Right hindlimb (tissue), 1 donor: ENCODE measurements at regions not wholly inside any gene's neighbourhood (a gene's known extent, or its start where the extent isn't known, plus 50 kb on each side); places are given as distances from the start of the nearest gene placed in this dataset.
"Not testable (repeated sequence)": the region's sequence is repeated elsewhere in the genome, so short reads cannot be mapped to it uniquely, and the experiment has no call there.

Source experiments
- DNase-seq: peaks from one replicate; pipeline ENCODE4 v3.0.0-alpha.2; 2018

DNA sequence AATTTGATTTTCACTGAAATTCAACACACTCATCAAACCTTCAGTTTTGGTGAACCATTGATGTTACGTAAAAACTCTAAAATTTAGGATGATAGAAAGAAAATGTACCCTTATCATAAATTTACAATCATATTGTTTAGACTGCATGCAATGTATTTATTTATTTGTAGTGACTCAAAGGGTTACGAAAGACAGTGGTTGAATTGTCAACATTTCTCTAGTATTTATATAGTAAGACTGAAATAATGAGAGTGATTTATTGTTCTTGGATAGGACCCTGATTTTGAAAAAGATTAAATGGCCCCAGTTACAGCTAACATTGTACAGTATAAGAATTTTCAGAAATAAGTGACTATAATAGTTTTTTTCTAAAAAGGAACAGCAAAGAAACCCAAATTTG lies 591.5 kb downstream of the RFPL4B start:
- DNase-seq = no peak

DNA sequence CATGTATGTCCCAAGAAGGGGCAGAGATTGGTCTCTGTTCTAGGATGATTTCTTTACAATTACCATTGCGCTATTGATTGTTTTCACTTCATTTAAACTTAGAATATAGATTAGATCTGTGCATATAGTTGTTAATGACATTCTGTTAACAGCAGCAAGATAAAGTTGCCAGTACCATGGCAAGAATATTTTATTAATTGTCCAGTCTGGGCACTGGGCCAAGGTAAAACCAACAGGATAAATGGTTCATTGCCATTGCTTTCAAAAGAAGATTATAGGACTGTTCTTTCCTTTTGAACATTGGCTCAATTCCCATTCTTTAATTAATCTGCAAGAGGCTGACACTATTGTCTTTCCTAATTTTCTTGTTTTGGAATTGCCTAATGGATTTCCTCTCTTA lies 592.4 kb downstream of the RFPL4B start:
- DNase-seq = no peak

DNA sequence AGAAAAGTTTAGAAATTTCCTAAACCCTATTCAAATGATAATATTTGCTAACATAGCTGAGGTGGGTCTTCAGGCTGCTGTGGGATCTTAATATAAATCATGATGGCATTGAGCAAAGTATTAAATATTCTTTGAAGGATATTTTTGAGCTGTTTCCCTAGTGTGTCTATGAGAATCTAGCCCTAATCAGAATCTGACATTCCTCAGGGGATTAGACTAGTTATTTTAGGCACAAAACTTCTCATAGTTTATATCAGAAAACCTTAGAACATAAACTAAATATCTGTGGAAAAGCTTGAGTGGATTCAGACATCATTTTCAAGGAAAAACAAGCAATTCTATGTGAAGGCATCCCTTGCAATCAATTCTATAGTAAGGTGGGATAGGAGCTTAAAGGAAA lies 594.5 kb downstream of the RFPL4B start:
- DNase-seq = no peak

DNA sequence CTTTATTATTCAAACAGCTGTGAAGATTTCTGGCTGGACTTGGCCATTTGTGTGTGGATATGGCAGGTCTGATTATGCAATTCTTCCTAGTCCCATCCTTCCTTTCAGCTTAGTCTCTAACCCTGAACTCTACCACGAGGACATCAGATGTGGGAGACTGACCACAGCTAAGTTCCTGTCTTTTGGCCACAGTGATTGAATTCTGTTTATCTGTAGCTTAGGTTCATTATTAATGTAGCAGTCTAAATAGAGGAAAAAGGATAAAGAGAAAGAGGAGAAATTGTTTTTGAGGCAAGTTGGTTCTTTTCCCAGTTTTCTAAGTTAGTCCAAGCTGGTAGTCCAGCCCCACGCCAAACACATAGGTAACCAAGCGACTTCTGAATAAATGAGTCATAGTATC lies 598.9 kb downstream of the RFPL4B start:
- DNase-seq = no peak

DNA sequence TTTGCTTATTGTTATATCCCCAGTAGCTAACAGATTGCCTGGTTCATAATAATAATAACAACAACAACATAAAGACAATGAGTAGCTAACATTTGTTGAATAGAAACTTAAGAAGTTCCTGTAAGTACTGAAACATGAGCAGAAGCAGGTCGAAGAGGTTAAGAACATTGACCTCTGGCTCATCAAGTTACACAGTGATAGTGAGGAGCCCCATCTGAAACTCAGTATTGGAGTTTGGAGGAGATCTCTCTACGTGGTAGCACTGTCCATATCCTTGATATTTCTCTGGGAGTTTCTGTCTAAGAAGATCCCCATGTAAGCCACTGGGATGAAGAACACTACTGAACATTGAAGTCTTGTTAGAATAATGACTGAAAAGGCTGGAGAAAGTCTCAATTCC lies 600.4 kb downstream of the RFPL4B start:
- DNase-seq = no peak

DNA sequence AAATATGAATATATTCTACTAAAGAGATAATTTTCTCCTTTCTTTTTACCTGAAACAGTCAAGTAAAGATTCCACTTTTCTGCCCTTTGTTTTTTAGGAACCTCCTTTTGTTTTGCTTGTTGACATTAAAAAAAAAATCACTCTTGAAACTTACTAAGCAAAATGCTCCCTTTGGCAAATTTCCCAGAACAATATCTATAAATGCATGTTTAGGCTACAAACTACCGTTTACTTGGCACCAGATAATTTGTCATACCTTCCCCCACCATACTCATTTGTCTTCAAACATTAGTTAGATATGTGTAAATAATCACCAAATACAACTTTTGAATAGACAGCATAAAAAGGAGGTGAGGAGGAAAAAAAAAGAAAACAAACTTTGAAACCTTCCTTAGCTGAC lies 604.7 kb downstream of the RFPL4B start:
- DNase-seq = no peak

DNA sequence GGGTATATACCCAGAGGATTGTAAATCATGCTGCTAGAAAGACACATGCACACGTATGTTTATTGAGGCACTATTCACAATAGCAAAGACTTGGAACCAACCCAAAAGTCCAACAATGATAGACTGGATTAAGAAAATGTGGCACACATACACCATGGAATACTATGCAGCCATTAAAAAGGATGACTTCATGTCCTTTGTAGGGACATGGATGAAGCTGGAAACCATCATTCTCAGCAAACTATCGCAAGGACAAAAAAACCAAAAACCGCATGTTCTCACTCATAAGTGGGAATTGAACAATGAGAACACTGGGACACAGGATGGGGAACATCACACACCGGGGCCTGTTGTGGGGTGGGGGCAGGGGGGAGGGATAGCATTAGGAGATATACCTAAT lies 608.6 kb downstream of the RFPL4B start:
- DNase-seq = not testable (repeated sequence)

DNA sequence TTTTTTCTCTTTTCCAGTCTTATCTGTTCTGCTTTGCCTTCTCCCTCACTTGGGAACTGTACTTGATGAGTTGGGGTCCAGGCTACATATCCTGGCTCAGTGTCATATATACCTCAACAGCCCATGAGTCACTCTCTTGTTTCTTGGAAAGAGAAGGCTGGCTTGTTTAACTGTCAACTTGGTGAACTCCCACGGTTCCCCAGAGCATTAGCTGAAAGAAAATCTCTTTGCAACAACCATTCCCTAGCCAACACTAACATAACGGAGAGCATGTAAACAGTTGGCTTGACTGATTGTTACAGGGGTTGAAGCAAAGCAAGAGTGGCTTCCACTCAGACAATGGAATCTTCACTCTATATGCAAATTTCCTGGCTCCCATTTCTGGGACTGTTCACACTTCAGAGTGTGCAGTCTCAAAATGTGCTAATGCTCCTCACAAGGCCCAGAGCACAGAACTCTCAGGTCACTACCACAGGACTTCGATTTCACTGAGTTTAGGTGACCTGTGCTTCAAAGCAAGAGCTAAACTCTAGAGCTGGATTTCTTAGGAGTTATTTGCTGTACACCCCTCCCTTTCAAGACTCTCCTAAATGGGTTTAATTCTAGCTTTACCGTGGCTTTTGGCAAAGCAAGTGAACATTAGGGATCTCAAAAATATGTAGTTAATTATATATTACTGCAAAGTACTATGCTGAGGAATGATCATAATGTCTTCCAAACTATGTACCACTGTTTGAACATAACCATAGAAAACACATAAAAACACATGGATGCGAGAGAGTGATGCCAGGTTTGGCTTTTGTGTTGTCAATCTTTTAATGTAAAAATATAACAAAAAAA lies 609.8 kb downstream of the RFPL4B start:
- DNase-seq = peak; percentile 79

DNA sequence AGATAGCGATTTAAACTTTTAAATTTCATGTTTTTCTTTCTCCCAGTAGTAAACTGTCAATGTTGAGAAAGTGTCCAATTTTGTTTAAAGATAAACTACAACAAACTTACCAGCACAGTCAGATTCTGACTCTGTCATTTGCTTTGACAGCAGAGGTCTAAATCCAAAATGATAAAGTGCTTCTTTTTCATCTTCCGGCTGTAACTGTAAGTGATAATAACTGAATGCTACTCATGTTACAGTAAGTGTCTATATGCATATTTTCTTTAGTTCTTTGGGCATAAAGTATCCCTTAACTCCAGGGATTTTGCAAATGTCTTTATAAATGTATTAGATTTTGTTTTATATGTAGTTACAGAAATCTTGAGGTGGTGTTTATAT lies 610.4 kb downstream of the RFPL4B start:
- no peak for DNase-seq

DNA sequence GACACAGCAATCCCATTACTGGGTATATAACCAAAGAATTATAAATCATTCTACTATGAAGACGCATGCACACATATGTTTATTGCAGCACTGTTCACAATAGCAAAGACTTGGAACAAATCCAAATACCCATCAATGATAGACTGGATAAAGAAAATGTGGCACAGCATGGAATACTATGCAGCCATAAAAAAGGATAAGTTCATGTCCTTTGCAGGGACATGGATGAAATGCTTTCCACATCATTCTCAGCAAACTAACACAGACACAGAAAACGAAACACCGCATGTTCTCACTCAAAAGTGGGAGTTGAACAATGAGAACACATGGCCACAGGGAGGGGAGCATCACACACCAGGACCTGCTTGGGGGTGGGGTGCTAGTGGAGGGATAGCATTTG lies 613.0 kb downstream of the RFPL4B start:
- DNase-seq = not testable (repeated sequence)

DNA sequence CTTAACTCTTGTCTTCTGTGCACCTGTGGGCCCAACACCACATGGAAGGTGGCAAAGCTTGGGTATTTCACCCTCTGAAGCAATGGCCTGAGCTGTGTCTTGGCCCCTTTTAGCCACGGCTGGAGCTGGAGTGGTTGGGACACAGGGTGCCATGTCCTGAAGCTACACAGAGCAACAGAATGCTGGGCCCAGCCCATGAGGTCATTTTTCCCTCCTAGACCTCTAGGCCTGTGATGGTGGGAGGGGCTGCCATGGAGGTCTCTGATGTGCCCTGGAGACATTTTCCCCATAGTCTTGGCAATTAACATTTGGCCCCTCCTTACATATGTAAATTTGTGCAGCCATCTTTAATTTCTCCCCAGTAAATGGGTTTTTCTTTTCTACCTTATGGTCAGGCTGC lies 620.8 kb downstream of the RFPL4B start:
- DNase-seq = no peak

DNA sequence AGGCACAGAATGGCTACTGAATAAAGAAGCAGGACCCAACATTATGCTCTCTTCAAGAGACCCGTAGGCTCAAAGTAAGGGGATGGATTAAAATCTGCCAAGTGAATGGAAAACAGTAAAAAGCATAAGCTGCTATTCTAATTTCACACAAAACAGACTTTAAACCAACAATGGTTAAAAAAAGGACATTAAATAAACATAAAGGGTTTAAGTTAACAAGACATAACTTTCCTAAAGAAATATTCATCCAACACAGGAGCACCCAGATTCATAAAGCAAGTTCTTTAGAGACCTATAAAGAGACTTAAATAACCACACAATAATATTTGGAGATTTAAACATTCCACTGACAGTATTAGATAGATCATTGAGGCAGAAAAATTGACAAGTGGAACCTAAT lies 624.5 kb downstream of the RFPL4B start:
- DNase-seq = no peak

DNA sequence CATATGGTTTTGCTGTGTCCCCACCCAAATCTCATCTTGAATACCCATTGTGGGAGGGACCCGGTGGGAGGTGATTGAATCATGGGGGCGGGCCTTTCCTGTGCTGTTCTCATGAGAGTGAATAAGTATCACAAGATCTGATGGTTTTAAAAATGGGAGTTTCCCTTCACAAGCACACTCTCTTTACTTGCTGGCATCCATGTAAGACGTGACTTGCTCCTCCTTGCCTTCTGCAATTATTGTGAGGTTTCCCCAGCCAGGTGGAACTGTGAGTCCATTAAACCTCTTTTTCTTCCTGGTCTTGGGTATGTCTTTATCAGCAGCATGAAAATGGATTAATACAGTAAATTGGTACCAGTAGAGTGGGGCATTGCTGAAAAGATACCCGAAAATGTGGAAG lies 627.8 kb downstream of the RFPL4B start:
- DNase-seq = not testable (repeated sequence)

DNA sequence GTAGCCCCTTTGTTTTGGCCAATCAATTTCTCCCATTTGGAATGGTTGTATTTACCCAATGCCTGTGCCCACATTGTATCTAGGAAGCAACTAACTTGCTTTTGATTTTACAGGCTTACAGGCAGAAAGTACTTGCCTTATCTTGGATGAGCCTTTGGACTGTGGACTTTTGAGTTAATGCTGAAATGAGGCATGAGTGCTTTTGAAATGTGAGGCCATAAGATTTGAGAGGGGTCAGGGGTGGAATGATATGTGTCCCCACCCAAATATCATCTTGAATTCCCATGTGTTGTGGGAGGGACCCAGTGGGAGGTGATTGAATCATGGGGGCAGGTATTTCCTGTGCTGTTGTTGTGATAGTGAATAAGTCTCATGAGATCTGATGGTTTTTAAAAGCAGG lies 629.4 kb downstream of the RFPL4B start:
- not testable (repeated sequence) for DNase-seq

DNA sequence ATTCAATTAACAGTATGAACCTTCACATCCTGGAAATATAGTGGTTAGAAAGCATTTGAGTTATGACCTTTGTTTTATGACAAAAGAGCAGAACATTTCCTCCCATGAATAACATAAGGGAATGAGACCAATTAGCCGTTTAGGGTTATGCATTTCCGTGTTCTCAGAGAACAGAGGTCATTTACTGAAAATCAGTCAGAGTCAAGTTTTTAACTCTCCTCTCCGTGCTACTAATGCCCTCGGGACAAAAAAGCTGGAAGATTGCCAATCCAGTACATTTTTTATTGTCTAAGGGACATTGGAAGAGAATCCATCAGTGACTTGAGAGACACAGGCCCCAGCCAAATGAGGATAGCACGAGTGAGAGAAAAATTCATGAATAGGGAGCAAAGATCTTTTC lies 632.7 kb downstream of the RFPL4B start:
- no peak for DNase-seq

DNA sequence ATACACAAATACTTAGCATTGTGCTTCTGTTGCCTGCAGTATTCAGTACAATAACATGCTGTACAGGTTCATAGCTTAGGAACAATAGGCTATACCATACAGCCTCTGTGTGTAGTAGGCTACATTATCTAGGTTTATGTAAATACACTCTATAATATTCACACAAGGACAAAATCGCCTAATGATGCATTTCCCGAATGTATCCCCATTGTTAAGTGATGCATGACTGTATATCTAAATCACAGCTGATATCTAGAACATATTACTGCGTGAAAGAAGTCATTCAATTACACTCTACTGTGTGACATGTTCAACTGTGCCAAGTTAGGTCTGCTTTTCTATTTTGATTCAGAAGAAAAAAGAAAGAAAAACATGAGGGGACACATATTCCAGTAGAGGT lies 633.5 kb downstream of the RFPL4B start:
- no peak for DNase-seq

DNA sequence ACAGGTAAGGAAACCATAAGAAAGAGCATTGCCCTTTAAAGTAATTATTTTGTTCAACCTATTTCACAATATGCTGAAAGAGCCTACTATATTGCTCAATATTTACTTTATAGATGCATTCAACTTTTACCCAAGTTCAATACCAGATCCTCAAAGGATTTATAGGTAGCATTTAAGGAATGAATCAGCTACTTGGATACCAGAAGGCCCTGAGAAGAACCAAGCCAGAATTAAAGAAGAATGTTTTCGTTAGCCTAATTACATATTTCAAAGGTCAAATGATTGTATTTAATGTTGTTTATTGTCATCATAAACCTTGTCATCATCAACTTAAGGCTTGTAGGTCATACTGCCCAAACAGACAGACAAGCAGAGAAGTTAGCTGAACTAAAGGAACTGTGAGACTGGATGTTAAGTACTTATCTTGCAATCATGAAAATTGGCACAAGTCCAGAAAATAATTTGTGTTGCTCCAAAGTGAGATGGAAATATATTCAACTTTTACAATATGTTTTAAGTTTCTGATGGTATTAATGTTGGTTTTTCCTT lies 636.7 kb downstream of the RFPL4B start:
- DNase-seq = no peak

DNA sequence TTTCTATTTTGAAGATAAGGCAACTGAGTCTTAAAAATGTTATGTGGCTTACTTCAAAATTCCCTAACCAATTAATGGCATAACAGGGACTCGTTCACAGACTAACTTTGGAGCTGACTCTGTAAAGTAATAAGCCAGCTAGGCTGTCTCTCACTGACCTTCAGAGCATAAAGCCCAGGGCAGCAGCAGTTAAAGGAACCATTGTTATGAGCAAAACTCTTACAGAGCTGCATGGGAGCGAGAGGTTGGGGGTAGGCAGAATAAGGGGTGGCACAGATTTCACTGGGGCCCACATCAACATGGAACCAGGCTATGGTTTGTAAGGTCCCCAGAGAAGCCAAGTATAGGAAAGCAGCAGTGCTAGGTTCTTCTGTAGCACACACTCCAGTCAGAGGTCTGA lies 637.8 kb downstream of the RFPL4B start:
- no peak for DNase-seq

DNA sequence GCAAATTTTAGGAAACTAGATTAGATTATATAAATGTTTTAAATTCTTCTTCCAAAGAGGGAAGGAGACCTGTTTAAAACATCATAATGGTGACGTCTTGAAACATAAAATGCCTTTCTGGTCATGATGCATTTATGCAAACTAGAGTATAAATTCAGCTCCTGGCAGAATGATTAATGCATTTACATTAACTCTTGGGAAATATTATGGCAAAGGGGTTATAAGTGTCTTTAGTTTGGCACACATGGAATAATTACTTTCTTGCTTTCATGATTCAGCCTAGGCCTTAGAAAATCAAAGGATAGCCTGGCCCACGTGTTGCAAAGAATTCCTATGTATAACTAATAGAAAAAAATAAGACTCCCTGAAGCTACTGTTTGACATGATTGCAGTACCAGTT lies 639.2 kb downstream of the RFPL4B start:
- DNase-seq = no peak

DNA sequence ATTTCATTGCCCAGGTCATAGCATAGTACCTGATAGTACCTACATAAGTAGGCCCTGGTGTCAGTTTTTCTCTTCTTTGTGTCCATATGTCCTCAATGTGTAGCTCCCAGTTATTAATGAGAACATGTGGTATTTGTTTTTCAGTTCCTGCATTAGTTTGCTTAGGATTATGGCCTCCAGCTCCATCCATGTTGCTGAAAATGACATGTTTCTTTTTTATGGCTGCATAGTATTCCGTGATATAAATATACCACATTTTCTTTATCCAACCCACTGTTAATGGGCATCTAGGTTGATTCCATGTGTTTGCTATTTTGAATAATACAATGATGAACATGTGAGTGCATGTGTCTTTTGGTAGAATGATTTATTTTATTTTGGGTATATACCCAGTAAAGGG lies 641.6 kb downstream of the RFPL4B start:
- no peak for DNase-seq

DNA sequence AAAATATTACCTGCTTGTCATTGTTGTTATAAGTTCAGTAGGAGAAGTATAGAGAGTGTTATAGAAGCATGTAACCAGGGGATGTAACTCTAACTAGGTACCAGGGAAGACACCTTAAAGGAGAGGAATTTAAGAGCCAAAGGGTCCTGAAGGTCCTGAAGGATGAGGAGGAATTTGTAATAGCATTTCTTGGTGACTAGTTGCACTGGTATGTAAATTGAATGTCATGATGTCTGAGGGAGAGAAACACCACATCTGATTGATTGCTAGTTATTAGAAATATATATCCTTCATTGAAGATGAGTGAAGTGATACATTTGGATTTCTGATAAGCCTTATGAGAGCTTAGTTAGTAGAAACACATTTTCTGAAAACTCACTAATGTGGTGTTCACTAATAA lies 643.8 kb downstream of the RFPL4B start:
- no peak for DNase-seq

DNA sequence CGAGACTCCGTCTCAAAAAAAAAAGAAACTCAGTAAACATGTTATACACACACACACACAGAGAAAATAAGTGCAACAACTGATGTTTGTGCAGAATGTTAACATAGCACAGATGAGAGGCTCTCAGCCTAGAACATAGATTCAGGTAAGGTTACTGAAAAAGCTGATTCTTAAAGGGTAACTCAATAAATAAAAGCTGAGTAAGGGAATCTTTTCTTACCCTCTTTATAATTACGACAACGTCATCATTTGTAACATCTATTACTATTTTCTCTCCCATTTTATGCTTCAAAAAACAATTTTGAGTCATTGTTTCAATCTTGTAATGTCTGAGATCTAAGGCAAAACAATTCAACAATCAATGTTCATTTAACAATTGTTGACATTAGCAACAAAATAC lies 644.8 kb downstream of the RFPL4B start:
- no peak for DNase-seq

DNA sequence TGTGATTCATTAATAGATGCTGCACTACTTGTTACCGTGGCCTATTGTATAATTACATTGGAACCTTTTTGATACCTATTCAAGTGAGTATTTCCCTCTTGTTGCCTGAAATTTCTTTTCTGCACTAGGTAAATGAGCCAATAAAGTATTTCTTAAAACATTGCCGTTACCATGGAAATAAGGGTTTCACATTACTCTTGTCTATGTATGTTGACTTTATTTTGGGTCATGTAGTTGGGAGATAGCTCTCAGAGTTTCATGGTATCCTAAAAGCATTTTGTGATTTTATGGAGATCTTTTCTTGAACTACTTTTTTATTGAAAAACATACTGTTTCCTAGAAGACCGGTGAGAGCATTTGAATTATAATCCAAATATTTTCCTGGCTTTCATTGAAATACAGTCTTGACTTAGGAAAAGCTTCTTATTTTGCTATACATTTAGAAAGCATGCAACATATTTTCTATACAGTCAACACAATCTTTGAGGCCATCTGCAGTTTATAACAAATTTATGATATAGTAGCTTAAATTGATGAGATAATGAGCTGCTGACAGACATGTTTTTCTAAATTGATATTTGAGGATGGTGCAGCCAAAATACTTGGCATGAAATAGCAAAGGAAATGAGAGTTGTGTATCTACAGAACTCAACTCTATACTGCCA lies 650.4 kb downstream of the RFPL4B start:
- DNase-seq = no peak

DNA sequence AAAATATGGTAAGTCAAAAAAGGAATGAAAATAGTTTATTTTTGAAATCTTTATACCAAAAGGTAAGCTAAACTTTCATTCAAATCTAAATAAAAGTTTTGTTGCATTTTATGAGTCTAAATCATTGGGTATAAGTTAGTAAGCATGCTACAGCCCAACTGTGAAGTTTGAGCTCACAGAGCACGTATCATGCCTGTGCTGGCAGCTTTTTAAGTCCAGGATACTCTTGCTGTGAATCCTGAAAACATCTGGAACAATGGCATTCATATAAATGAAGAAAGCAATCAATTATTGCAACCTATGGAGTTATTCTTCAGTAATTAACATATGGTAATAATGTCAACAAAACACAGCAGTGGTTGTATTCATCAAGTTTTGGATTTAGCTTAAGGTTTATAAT lies 656.9 kb downstream of the RFPL4B start:
- no peak for DNase-seq
